B cell (primary cell): ENCODE measurements at regions not wholly inside any gene's neighbourhood (a gene's known extent, or its start where the extent isn't known, plus 50 kb on each side); places are given as distances from the start of the nearest gene placed in this dataset.

Experiments used
- ATAC-seq: fragments of 200-7000 bp; cut with Tn5 transposase; one replicate; pipeline ENCODE4 v1.10.0; 2021; ENCODE audit warnings: low read depth, mild to moderate bottlenecking, moderate number of reproducible peaks, moderate library complexity
- CTCF ChIA-PET: fragments of 350-600 bp; sonication (Branson Sonifier 250); formaldehyde crosslinking; loops from one replicate; lab custom pipeline; 2021; ENCODE audit warnings: antibody characterized with exemption, inconsistent platforms; lab: Charles Lee
- POLR2A ChIA-PET: fragments of 350-600 bp; sonication (Branson Sonifier 250); formaldehyde crosslinking; loops from one replicate; lab custom pipeline; 2021; ENCODE audit warnings: antibody characterized with exemption; lab: Charles Lee
- DNase-seq: peaks from one replicate; pipeline ENCODE4 v3.0.0; 2013
- H2AFZ ChIP-seq: 2 replicates; pipeline ENCODE4 v1.6.1; 2012; ENCODE audit warnings: mild to moderate bottlenecking, low read depth, low read length; ENCODE audit not compliant: insufficient read depth, poor library complexity, severe bottlenecking
- H3K27ac ChIP-seq, 2 donors: 1 replicate in 1 of 2; 2 replicates in 1 of 2; pipeline ENCODE4 v1.5.1; 2012 to 2013; ENCODE audit warnings: low read length in 2 of 2, mild to moderate bottlenecking in 2 of 2, moderate library complexity in 1 of 2
- H3K27me3 ChIP-seq, 4 experiments: fragments of 200-600 bp in 1 of 4; sonication (generic) in 1 of 4; replicated peaks in 1 of 4; 1 replicate in 2 of 4; 2 replicates in 2 of 4; pipeline versions ENCODE4 v1.6.1 to v1.7.0; 2013 to 2016; ENCODE audit warnings: low read length in 3 of 4, mild to moderate bottlenecking in 2 of 4, mixed read lengths in 1 of 4, moderate library complexity in 1 of 4; ENCODE audit not compliant: insufficient read depth in 4 of 4, control insufficient read depth in 3 of 4; ENCODE audit errors: control extremely low read depth in 1 of 4
- H3K36me3 ChIP-seq, 2 experiments: replicated peaks in 1 of 2; 1 replicate in 1 of 2; 2 replicates in 1 of 2; pipeline versions ENCODE4 v1.6.1 to v1.7.1; 2013; ENCODE audit warnings: low read length in 1 of 2; ENCODE audit not compliant: insufficient read depth in 2 of 2, control insufficient read depth in 1 of 2; ENCODE audit errors: control extremely low read depth in 1 of 2, extremely low read depth in 1 of 2
- H3K4me1 ChIP-seq, 2 donors: fragments of 200-600 bp in 1 of 2; sonication (generic) in 1 of 2; 1 replicate in 1 of 2; 2 replicates in 1 of 2; pipeline versions ENCODE4 v1.5.1 to v1.6.1; 2013 to 2017; ENCODE audit warnings: low read length in 2 of 2; ENCODE audit not compliant: control insufficient read depth in 2 of 2, insufficient read depth in 2 of 2
- H3K4me2 ChIP-seq: replicated peaks from 2 replicates; pipeline ENCODE3; 2012; ENCODE audit warnings: mild to moderate bottlenecking, low read depth, low read length; ENCODE audit not compliant: poor library complexity, severe bottlenecking
- H3K4me3 ChIP-seq, 5 experiments: fragments of 200-600 bp in 1 of 5; sonication (generic) in 1 of 5; 1 replicate in 3 of 5; 2 replicates in 2 of 5; pipeline versions ENCODE4 v1.5.1 to v1.7.0; 2011 to 2016; ENCODE audit warnings: low read length in 4 of 5, mild to moderate bottlenecking in 4 of 5, low read depth in 2 of 5, control low read depth in 1 of 5, moderate library complexity in 1 of 5; ENCODE audit not compliant: insufficient read depth in 1 of 5; ENCODE audit errors: control extremely low read depth in 1 of 5, extremely low read depth in 1 of 5
- H3K79me2 ChIP-seq: fragments of 200-600 bp; sonication (generic); one replicate; pipeline ENCODE4 v1.6.0; 2016; ENCODE audit warnings: low read length; ENCODE audit not compliant: control insufficient read depth, insufficient read depth
- H3K9ac ChIP-seq: fragments of 200-600 bp; sonication (generic); 2 replicates; pipeline ENCODE4 v1.6.1; 2017; ENCODE audit warnings: mild to moderate bottlenecking, low read length, moderate library complexity
- H3K9me3 ChIP-seq, 3 donors: one replicate each; pipeline versions ENCODE4 v1.6.1 to v1.7.1; 2013; ENCODE audit warnings: low read length in 2 of 3; ENCODE audit not compliant: control insufficient read depth in 2 of 3, insufficient read depth in 1 of 3; ENCODE audit errors: control extremely low read depth in 1 of 3
- H4K20me1 ChIP-seq: 2 replicates; pipeline ENCODE4 v1.6.0; 2012; ENCODE audit warnings: mild to moderate bottlenecking, low read length; ENCODE audit not compliant: insufficient read depth, control insufficient read depth, poor library complexity, severe bottlenecking
- H3K27ac Mint-ChIP-seq: one replicate; pipeline ENCODE4 v1.8.0; 2021; ENCODE audit warnings: mixed read lengths
- H3K27me3 Mint-ChIP-seq: one replicate; pipeline ENCODE4 v1.8.0; 2021; ENCODE audit warnings: mixed read lengths
- H3K4me1 Mint-ChIP-seq: one replicate; pipeline ENCODE4 v1.8.0; 2021; ENCODE audit warnings: mixed read lengths
- H3K4me3 Mint-ChIP-seq: one replicate; pipeline ENCODE4 v1.8.0; 2021; ENCODE audit warnings: mixed read lengths
- H3K9me3 Mint-ChIP-seq: one replicate; pipeline ENCODE4 v1.8.0; 2022; ENCODE audit warnings: mixed read lengths; ENCODE audit not compliant: insufficient read depth
- CTCF ChIP-seq: fragments of 200-600 bp; IDR thresholded peaks from one replicate; pipeline ENCODE4 v1.8.0; 2022; ENCODE audit warnings: antibody characterized with exemption, mild to moderate bottlenecking
- EZH2 ChIP-seq: IDR thresholded peaks from 2 replicates; pipeline ENCODE4 v1.6.1; 2012; ENCODE audit warnings: borderline replicate concordance, low read depth, mild to moderate bottlenecking, moderate library complexity, low read length; ENCODE audit not compliant: insufficient read depth, poor library complexity, severe bottlenecking
- WGBS: methylation state at CpG from one replicate; pipeline ENCODE4 v1.1.5; 2013; ENCODE audit warnings: missing lambda C conversion rate; ENCODE audit not compliant: insufficient coverage; 5-methylcytosine and 5-hydroxymethylcytosine counted together
- intact Hi-C: fragments of 100-400 bp; cut with micrococcal nuclease; formaldehyde crosslinking; loops from one replicate; pipeline ENCODE4 v1.10.0; 2022

GRCh38 chr15:38631119-38632075 lies 66.8 kb upstream of the RASGRP1 start:
- DNase-seq (no peak), ATAC-seq (no peak)
- Histone ChIP-seq H2AFZ (no peak overlapping the region), H3K4me3 (no peak overlapping the region), H3K79me2 (no peaks in the 10 kb centered on the region), H3K9ac (no peak overlapping the region), H4K20me1 (no peaks in the 10 kb centered on the region), H3K27ac (no peak overlapping the region), H3K9me3 (no peaks in the 10 kb centered on the region), H3K4me1 (peaks cover 3 to 14% of the 10 kb centered on the region in 2 donors), H3K36me3 (no peaks in the 10 kb centered on the region), H3K27me3 (no peaks in the 10 kb centered on the region), H3K4me2 (no peak overlapping the region)
- H3K9me3 Mint-ChIP-seq: no peaks in the 10 kb centered on the region
- intact Hi-C loops: no loop called here
- CTCF ChIA-PET: interaction anchor here (1.2 to 1.5 kb wide), 4 partner anchors 19 to 68 kb away, joined by 3 to 5 read pairs (median 4); partner anchors contain the start of gene RASGRP1
- no peaks in the 10 kb centered on the region for H3K27me3 Mint-ChIP-seq
- TF ChIP-seq CTCF (no peak), EZH2 (no peak)
- no peak overlapping the region for H3K4me3 Mint-ChIP-seq
- POLR2A ChIA-PET: interaction anchor here (0.6 kb wide), 1 partner anchor 38 kb away, joined by 9 read pairs; no protein-coding TSS in a partner anchor
- H3K27ac Mint-ChIP-seq: no peak overlapping the region
- peaks cover 14% of the 10 kb centered on the region for H3K4me1 Mint-ChIP-seq
- WGBS: 40% methylated on average over 1 of the region's 5 CpGs

- POLR2A ChIA-PET: no interaction called here
These were observed 70.6 kb upstream of the RASGRP1 start for GRCh38 chr15:38635170-38635569.

More at GRCh38 chr15:38635170-38635569, 70.6 kb upstream of the RASGRP1 start:
- Mint-ChIP-seq H3K27ac (no peak overlapping the region), H3K4me1 (peaks cover 20% of the 10 kb centered on the region), H3K27me3 (no peaks in the 10 kb centered on the region), H3K9me3 (no peaks in the 10 kb centered on the region), H3K4me3 (no peak overlapping the region)
- intact Hi-C loops: loop anchor here (5.0 kb wide), 1 partner anchor 37 kb away; no protein-coding TSS in a partner anchor
- Histone ChIP-seq H2AFZ (no peak overlapping the region), H4K20me1 (no peaks in the 10 kb centered on the region), H3K4me3 (no peak overlapping the region), H3K9ac (no peak overlapping the region), H3K9me3 (no peaks in the 10 kb centered on the region), H3K79me2 (no peaks in the 10 kb centered on the region), H3K27ac (no peak overlapping the region), H3K27me3 (no peaks in the 10 kb centered on the region), H3K36me3 (no peaks in the 10 kb centered on the region), H3K4me1 (peaks cover 0 to 11% of the 10 kb centered on the region in 2 donors), H3K4me2 (no peak overlapping the region)
- WGBS: no CpG with 5 or more reads among the region's 2 CpGs
- CTCF ChIA-PET: interaction anchor here (0.9 to 2.0 kb wide), 3 partner anchors 8 to 71 kb away, joined by 3 to 7 read pairs (median 4); partner anchors contain the start of gene RASGRP1
- TF ChIP-seq EZH2: no peak
- no peak for TF ChIP-seq CTCF
- DNase-seq: no peak
- ATAC-seq: no peak
